Stimulated activated naive CD8-positive, alpha-beta T cell treated with anti-CD3 and anti-CD28 coated beads, Interleukin-15, amount 100 ng/mL, for 72 hours (primary cell): ENCODE measurements at regions not wholly inside any gene's neighbourhood (a gene's known extent, or its start where the extent isn't known, plus 50 kb on each side); places are given as distances from the start of the nearest gene placed in this dataset.
"Not testable (repeated sequence)": the region's sequence is repeated elsewhere in the genome, so short reads cannot be mapped to it uniquely, and the experiment has no call there.

Experiments used
- ATAC-seq: fragments of 150-1000 bp; cut with Tn5 transposase; 2 replicates; pipeline ENCODE4 v1.10.0; 2021; ENCODE audit warnings: mild to moderate bottlenecking, moderate library complexity
- DNase-seq, 2 donors: peaks; one replicate each; pipeline ENCODE4 v3.0.0; 2021 to 2022
- H3K27ac Mint-ChIP-seq, 2 donors: one replicate each; pipeline ENCODE4 v1.8.0; 2022; ENCODE audit warnings: mild to moderate bottlenecking in 2 of 2, mixed read lengths in 2 of 2, moderate library complexity in 2 of 2
- H3K27me3 Mint-ChIP-seq: one replicate; pipeline ENCODE4 v1.8.0; 2022; ENCODE audit warnings: mixed read lengths
- H3K4me1 Mint-ChIP-seq: one replicate; pipeline ENCODE4 v1.8.0; 2022; ENCODE audit warnings: mild to moderate bottlenecking, mixed read lengths
- H3K4me3 Mint-ChIP-seq, 2 donors: one replicate each; pipeline ENCODE4 v1.8.0; 2022; ENCODE audit warnings: mild to moderate bottlenecking in 2 of 2, mixed read lengths in 2 of 2, moderate library complexity in 1 of 2
- H3K9me3 Mint-ChIP-seq, 2 donors: one replicate each; pipeline ENCODE4 v1.8.0; 2022; ENCODE audit warnings: mixed read lengths in 2 of 2

- H3K9me3 Mint-ChIP-seq, result no peaks in the 10 kb centered on the region
- ATAC-seq (no peak), DNase-seq (no peak)
- H3K27ac Mint-ChIP-seq, result no peak overlapping the region
- no peaks in the 10 kb centered on the region for H3K4me1 Mint-ChIP-seq
- no peak overlapping the region for H3K4me3 Mint-ChIP-seq
- no peaks in the 10 kb centered on the region for H3K27me3 Mint-ChIP-seq
These were observed 85.6 kb downstream of the OLFM1 start for GRCh38 chr9:135173066-135173465.

- no peak overlapping the region for H3K27ac Mint-ChIP-seq
- H3K4me1 Mint-ChIP-seq, result no peaks in the 10 kb centered on the region
- no peaks in the 10 kb centered on the region for H3K27me3 Mint-ChIP-seq
- DNase-seq (no peak), ATAC-seq (no peak)
- H3K9me3 Mint-ChIP-seq, result no peaks in the 10 kb centered on the region
- no peak overlapping the region for H3K4me3 Mint-ChIP-seq
These were observed 86.8 kb downstream of the OLFM1 start for GRCh38 chr9:135174248-135174647.

GRCh38 chr9:135174981-135175380 lies 87.5 kb downstream of the OLFM1 start:
- DNase-seq, result no peak
- Mint-ChIP-seq H3K4me1 (no peaks in the 10 kb centered on the region), H3K4me3 (no peak overlapping the region), H3K27ac (peak overlapping the region in 1 of 2 donors; percentile 12), H3K27me3 (no peaks in the 10 kb centered on the region), H3K9me3 (no peaks in the 10 kb centered on the region)
- no peak for ATAC-seq

- Mint-ChIP-seq H3K4me1 (no peaks in the 10 kb centered on the region), H3K4me3 (no peak overlapping the region), H3K27me3 (no peaks in the 10 kb centered on the region), H3K9me3 (no peaks in the 10 kb centered on the region), H3K27ac (peak overlapping the region in 1 of 2 donors; percentile 74)
- no peak for DNase-seq
- no peak for ATAC-seq
These were observed 88.8 kb downstream of the OLFM1 start for GRCh38 chr9:135176284-135176683.

- DNase-seq, result not testable (repeated sequence)
These were observed 90.1 kb downstream of the OLFM1 start for GRCh38 chr9:135177562-135177961.

GRCh38 chr9:135178498-135178897 lies 91.0 kb downstream of the OLFM1 start:
- no peaks in the 10 kb centered on the region for H3K27me3 Mint-ChIP-seq

More at GRCh38 chr9:135177562-135177961, 90.1 kb downstream of the OLFM1 start:
- not testable (repeated sequence) for H3K4me1 Mint-ChIP-seq, H3K9me3 Mint-ChIP-seq, H3K4me3 Mint-ChIP-seq, H3K27me3 Mint-ChIP-seq, ATAC-seq, H3K27ac Mint-ChIP-seq

GRCh38 chr9:135179041-135179440 lies 91.6 kb downstream of the OLFM1 start:
- Mint-ChIP-seq H3K27ac (no peak overlapping the region), H3K27me3 (no peaks in the 10 kb centered on the region), H3K4me1 (no peaks in the 10 kb centered on the region), H3K4me3 (no peak overlapping the region), H3K9me3 (no peaks in the 10 kb centered on the region)
- DNase-seq, result no peak
- no peak for ATAC-seq

More at GRCh38 chr9:135178498-135178897, 91.0 kb downstream of the OLFM1 start:
- Mint-ChIP-seq H3K27ac (no peak overlapping the region), H3K4me1 (no peaks in the 10 kb centered on the region), H3K4me3 (no peak overlapping the region), H3K9me3 (no peaks in the 10 kb centered on the region)
- DNase-seq (no peak), ATAC-seq (no peak)

GRCh38 chr9:135179976-135180375 lies 92.5 kb downstream of the OLFM1 start:
- ATAC-seq (no peak), DNase-seq (no peak)
- Mint-ChIP-seq H3K9me3 (no peaks in the 10 kb centered on the region), H3K27me3 (no peaks in the 10 kb centered on the region), H3K4me1 (no peaks in the 10 kb centered on the region), H3K27ac (no peak overlapping the region), H3K4me3 (no peak overlapping the region)

GRCh38 chr9:135180586-135180985 lies 93.1 kb downstream of the OLFM1 start:
- Mint-ChIP-seq H3K27ac (no peak overlapping the region), H3K27me3 (no peaks in the 10 kb centered on the region), H3K4me1 (no peaks in the 10 kb centered on the region), H3K4me3 (no peak overlapping the region), H3K9me3 (no peaks in the 10 kb centered on the region)
- no peak for DNase-seq
- ATAC-seq, result no peak

GRCh38 chr9:135181336-135181735 lies 93.9 kb downstream of the OLFM1 start:
- DNase-seq (no peak), ATAC-seq (no peak)
- H3K9me3 Mint-ChIP-seq, result no peaks in the 10 kb centered on the region
- no peak overlapping the region for H3K27ac Mint-ChIP-seq
- no peak overlapping the region for H3K4me3 Mint-ChIP-seq
- H3K4me1 Mint-ChIP-seq, result no peaks in the 10 kb centered on the region
- H3K27me3 Mint-ChIP-seq, result no peaks in the 10 kb centered on the region

GRCh38 chr9:135181841-135182240 lies 94.4 kb downstream of the OLFM1 start:
- ATAC-seq, H3K4me1 Mint-ChIP-seq: not testable (repeated sequence)

GRCh38 chr9:135183069-135183468 lies 95.6 kb downstream of the OLFM1 start:
- no peaks in the 10 kb centered on the region for H3K9me3 Mint-ChIP-seq
- no peaks in the 10 kb centered on the region for H3K4me1 Mint-ChIP-seq
- no peaks in the 10 kb centered on the region for H3K27me3 Mint-ChIP-seq
- DNase-seq (no peak), ATAC-seq (no peak)
- H3K27ac Mint-ChIP-seq, result no peak overlapping the region
- no peak overlapping the region for H3K4me3 Mint-ChIP-seq

More at GRCh38 chr9:135181841-135182240, 94.4 kb downstream of the OLFM1 start:
- not testable (repeated sequence) for H3K27me3 Mint-ChIP-seq, H3K4me3 Mint-ChIP-seq, H3K9me3 Mint-ChIP-seq, DNase-seq
- peak overlapping the region in 1 of 2 donors; percentile 52 for H3K27ac Mint-ChIP-seq

GRCh38 chr9:135183528-135184180 lies 96.2 kb downstream of the OLFM1 start:
- Mint-ChIP-seq H3K9me3 (no peaks in the 10 kb centered on the region), H3K27ac (no peak overlapping the region), H3K27me3 (no peaks in the 10 kb centered on the region), H3K4me3 (no peak overlapping the region), H3K4me1 (no peaks in the 10 kb centered on the region)
- no peak for DNase-seq
- ATAC-seq, result no peak

- no peak for ATAC-seq
- H3K4me1 Mint-ChIP-seq, result no peaks in the 10 kb centered on the region
- no peak overlapping the region for H3K27ac Mint-ChIP-seq
- DNase-seq, result no peak
- H3K27me3 Mint-ChIP-seq, result no peaks in the 10 kb centered on the region
- H3K9me3 Mint-ChIP-seq, result no peaks in the 10 kb centered on the region
- no peak overlapping the region for H3K4me3 Mint-ChIP-seq
These were observed 96.9 kb downstream of the OLFM1 start for GRCh38 chr9:135184181-135185053.

GRCh38 chr9:135185060-135185459 lies 97.6 kb downstream of the OLFM1 start:
- ATAC-seq, result no peak
- H3K27ac Mint-ChIP-seq, result no peak overlapping the region
- no peaks in the 10 kb centered on the region for H3K9me3 Mint-ChIP-seq
- H3K4me3 Mint-ChIP-seq, result no peak overlapping the region
- H3K4me1 Mint-ChIP-seq, result no peaks in the 10 kb centered on the region
- DNase-seq, result no peak
- H3K27me3 Mint-ChIP-seq, result no peaks in the 10 kb centered on the region
